K562 (cell line): ENCODE measurements at regions not wholly inside any gene's neighbourhood (a gene's known extent, or its start where the extent isn't known, plus 50 kb on each side); places are given as distances from the start of the nearest gene placed in this dataset.

Source experiments
- ATAC-seq: fragments of 200-7000 bp; cut with Tn5 transposase; 3 replicates; pipeline ENCODE4 v1.9.1; 2020; ENCODE audit warnings: moderate library complexity
- BruUV-seq: library from RNA; stranded (reverse); fragments of 400-500 nt; replicated peaks from 2 replicates; lab custom pipeline; 2021; lab: Mats Ljungman, UMichigan
- CTCF ChIA-PET: fragments of 300-600 bp; formaldehyde crosslinking; extraction: SDS; loops from one replicate; lab custom pipeline; 2021; ENCODE audit warnings: low intra/inter-chr PET ratio; lab: Yijun Ruan, JAX
- POLR2A ChIA-PET: fragments of 300-600, 350-650 bp; sonication (Branson Sonifier 250); formaldehyde crosslinking; extraction: SDS; loops from one replicate; lab custom pipeline; 2021; ENCODE audit warnings: antibody characterized with exemption, inconsistent platforms; lab: Yijun Ruan, JAX
- DNase-seq, 4 experiments: peaks; one replicate each; pipeline versions ENCODE4 v3.0.0 to v3.0.0-alpha.2; 2011 to 2018; ENCODE audit warnings: low spot score in 3 of 4, mixed read lengths in 3 of 4; ENCODE audit errors: extremely low read depth in 1 of 4
- FAIRE-seq: peaks from 2 replicates; lab custom pipeline; 2011; peaks lifted over from hg19 to GRCh38; lab: Jason Lieb, UNC
- H2AFZ ChIP-seq: 2 replicates; pipeline ENCODE4 v1.6.0; 2011; ENCODE audit warnings: low read depth, low read length, control low read depth, inconsistent platforms
- H3K27ac ChIP-seq: fragments of 200-600 bp; 3 replicates; pipeline ENCODE4 v1.8.0; 2011; ENCODE audit warnings: low read depth, mild to moderate bottlenecking, control low read depth, inconsistent platforms, low read length, moderate library complexity, mixed read lengths; ENCODE audit errors: extremely low read depth
- H3K27me3 ChIP-seq, 2 experiments: fragments of 300-600 bp in 1 of 2; 2 replicates in 1 of 2; 3 replicates in 1 of 2; pipeline versions ENCODE4 v1.6.0 to v1.8.0; 2011; ENCODE audit warnings: inconsistent platforms in 2 of 2, low read length in 2 of 2, mild to moderate bottlenecking in 1 of 2, mixed read lengths in 1 of 2, moderate library complexity in 1 of 2; ENCODE audit not compliant: control insufficient read depth in 2 of 2, insufficient read depth in 2 of 2
- H3K36me3 ChIP-seq: fragments of 300-600 bp; 3 replicates; pipeline ENCODE4 v1.8.0; 2011; ENCODE audit warnings: mild to moderate bottlenecking, low read length, inconsistent platforms; ENCODE audit not compliant: control insufficient read depth, insufficient read depth
- H3K4me1 ChIP-seq, 2 experiments: fragments of 200-600 bp in 1 of 2; replicated peaks in 1 of 2; 2 replicates in 1 of 2; 3 replicates in 1 of 2; pipeline versions ENCODE4 v1.5.1 to v1.8.0; 2011; ENCODE audit warnings: inconsistent platforms in 2 of 2, low read length in 2 of 2, mild to moderate bottlenecking in 1 of 2, mixed read lengths in 1 of 2, moderate library complexity in 1 of 2; ENCODE audit not compliant: control insufficient read depth in 2 of 2, insufficient read depth in 2 of 2
- H3K4me2 ChIP-seq: 2 replicates; pipeline ENCODE4 v1.6.1; 2011; ENCODE audit warnings: low read length, control low read depth, inconsistent platforms, mixed read lengths; ENCODE audit not compliant: insufficient read depth
- H3K4me3 ChIP-seq: fragments of 200-600 bp; sonication (generic), shearing (Covaris generic); 2 replicates; pipeline ENCODE4 v1.5.1; 2016; ENCODE audit warnings: control low read depth, inconsistent platforms
- H3K79me2 ChIP-seq: fragments of 200-600 bp; 3 replicates; pipeline ENCODE4 v1.8.0; 2011; ENCODE audit warnings: low read length, inconsistent platforms; ENCODE audit not compliant: control insufficient read depth, insufficient read depth
- H3K9ac ChIP-seq, 2 experiments: 2 replicates each; pipeline versions ENCODE4 v1.6.0 to v1.6.1; 2011; ENCODE audit warnings: low read depth in 2 of 2, low read length in 2 of 2, control low read depth in 1 of 2, inconsistent platforms in 1 of 2, mild to moderate bottlenecking in 1 of 2, mixed read lengths in 1 of 2; ENCODE audit not compliant: insufficient read depth in 1 of 2
- H3K9me1 ChIP-seq: one replicate; pipeline ENCODE4 v1.6.0; 2011; ENCODE audit warnings: inconsistent platforms, mild to moderate bottlenecking, low read length, moderate library complexity; ENCODE audit not compliant: control insufficient read depth, insufficient read depth
- H3K9me3 ChIP-seq: replicated peaks from 2 replicates; pipeline ENCODE4 v1.5.1; 2011; ENCODE audit warnings: low read depth, low read length, inconsistent platforms; ENCODE audit not compliant: control insufficient read depth, insufficient read depth
- H4K20me1 ChIP-seq: replicated peaks from 2 replicates; pipeline ENCODE4 v1.6.1; 2011; ENCODE audit warnings: low read length, inconsistent platforms, mixed read lengths; ENCODE audit not compliant: control insufficient read depth, insufficient read depth
- AFF4 ChIP-seq: sonication (generic); formaldehyde crosslinking; IDR thresholded peaks from 2 replicates; pipeline ENCODE4 v1.8.0; 2023; ENCODE audit warnings: mild to moderate bottlenecking, missing genetic modification reagents
- CREB1 ChIP-seq, 2 experiments: sonication (generic) in 1 of 2; formaldehyde crosslinking in 1 of 2; IDR thresholded peaks; 2 replicates each; pipeline versions ENCODE4 v1.6.1 to v1.8.0; 2012 to 2022; ENCODE audit warnings: inconsistent platforms in 1 of 2, mild to moderate bottlenecking in 1 of 2, missing genetic modification reagents in 1 of 2, moderate library complexity in 1 of 2
- E2F3 ChIP-seq: fragments of 250-450 bp; sonication (Bioruptor Pico); IDR thresholded peaks from 2 replicates; pipeline ENCODE4 v1.4.0; 2020; ENCODE audit warnings: mild to moderate bottlenecking
- NFIX ChIP-seq: fragments of 250-450 bp; sonication (Bioruptor Pico); IDR thresholded peaks from 2 replicates; pipeline ENCODE4 v1.4.0; 2020; ENCODE audit warnings: low read depth, mild to moderate bottlenecking, moderate library complexity
- PBX2 ChIP-seq, 2 experiments: IDR thresholded peaks in 1 of 2; conservative IDR thresholded peaks in 1 of 2; 2 replicates each; pipeline ENCODE4 v1.6.1; 2016; ENCODE audit warnings: low read depth in 2 of 2, mild to moderate bottlenecking in 1 of 2, missing compliant biosample characterization in 1 of 2, missing genetic modification characterization in 1 of 2, moderate library complexity in 1 of 2
- PHB2 ChIP-seq: fragments of 450-650 bp; IDR thresholded peaks from 2 replicates; pipeline ENCODE4 v1.6.1; 2017; ENCODE audit warnings: low read depth
- PTTG1 ChIP-seq: fragments of 450-650 bp; IDR thresholded peaks from 2 replicates; pipeline ENCODE4 v1.6.1; 2016; ENCODE audit warnings: low read depth, mild to moderate bottlenecking, missing genetic modification characterization, missing compliant biosample characterization
- TSC22D4 ChIP-seq: fragments of 450-650 bp; IDR thresholded peaks from 2 replicates; pipeline ENCODE4 v1.6.1; 2016; ENCODE audit warnings: missing genetic modification characterization, missing biosample characterization, control low read depth
- ZKSCAN8 ChIP-seq: fragments of 200-800 bp; sonication (Bioruptor generic); IDR thresholded peaks from 2 replicates; pipeline ENCODE4 v1.6.1; 2016; ENCODE audit warnings: missing genetic modification characterization, missing compliant biosample characterization
- ZNF174 ChIP-seq: fragments of 250-450 bp; sonication (Bioruptor Pico); IDR thresholded peaks from 2 replicates; pipeline ENCODE4 v1.4.0; 2020; ENCODE audit warnings: mild to moderate bottlenecking
- WGBS: fragments of 100-300 bp; shearing (Covaris generic); methylation state at CpG from one replicate; pipeline ENCODE4 v1.1.6; 2016; ENCODE audit warnings: low coverage, mixed read lengths; ENCODE audit not compliant: insufficient coverage; ENCODE audit errors: missing lambda C conversion rate; 5-methylcytosine and 5-hydroxymethylcytosine counted together
- in situ Hi-C: fragments of 300-500 bp; cut with MboI; formaldehyde crosslinking; loops from 4 replicates; pipeline ENCODE4 v1.15.0; 2018; ENCODE audit warnings: inconsistent platforms, mixed read lengths
- intact Hi-C: fragments of 100-400 bp; cut with micrococcal nuclease; formaldehyde crosslinking; loops from 2 replicates; pipeline ENCODE4 v1.14.2; 2022

DNA sequence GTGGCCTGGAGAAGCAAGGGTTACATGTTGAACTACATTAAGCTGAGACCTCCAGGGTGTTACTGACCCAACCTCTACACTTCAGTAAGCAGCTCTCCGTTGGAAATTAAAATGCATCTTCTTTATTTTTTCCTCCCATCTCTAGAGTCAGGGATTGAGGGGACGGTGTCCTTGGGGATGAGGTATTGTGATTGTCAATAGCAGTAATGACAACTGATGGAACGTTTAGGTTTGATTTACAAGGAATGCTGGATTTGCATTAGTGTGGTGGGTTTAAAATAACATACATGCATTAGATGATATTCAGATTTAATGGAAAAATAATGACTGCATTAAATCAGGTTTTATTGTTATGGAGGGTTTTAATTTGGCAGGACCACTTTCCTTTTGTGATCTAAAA, 82.9 kb upstream of the NTRK2 start:
- ChIA-PET CTCF (no interaction called here), POLR2A (no interaction called here)
- Histone ChIP-seq H3K4me3 (no peak overlapping the region), H3K27ac (no peak overlapping the region), H3K9me3 (no peaks in the 10 kb centered on the region), H3K4me1 (no peaks in the 10 kb centered on the region), H3K9ac (no peak overlapping the region), H2AFZ (no peak overlapping the region)
- DNase-seq: no peak
- no TSS peak for BruUV-seq
- intact Hi-C loops: no loop called here
- TF ChIP-seq PHB2: no peak
- TF ChIP-seq PTTG1 (tag): no peak
- TF ChIP-seq NFIX (CRISPR knock-in tag): no peak
- TF ChIP-seq ZNF174 (CRISPR knock-in tag): no peak
- no peak for TF ChIP-seq ZKSCAN8 (CRISPR knock-in tag)
- TF ChIP-seq CREB1 (IDR thresholded peaks at IDR 0.05): no peak
- no peak for TF ChIP-seq CREB1 (CRISPR knock-in tag; IDR thresholded peaks at IDR 0.05)
- no peak for TF ChIP-seq TSC22D4 (tag)
- no peak for TF ChIP-seq E2F3
- TF ChIP-seq PBX2 (CRISPR knock-in tag; IDR thresholded peaks at IDR 0.05; ENCODE audit: low read depth): no peak
- TF ChIP-seq PBX2 (tag; conservative IDR thresholded peaks at IDR 0.05; ENCODE audit: low read depth): no peak
- TF ChIP-seq AFF4: no peak
- TF ChIP-seq, all 486 proteins: peak for 0
- no peak for FAIRE-seq
- no peaks in the 10 kb centered on the region for H3K9me1 ChIP-seq
- H3K36me3 ChIP-seq: no peaks in the 10 kb centered on the region
- no peaks in the 10 kb centered on the region for H4K20me1 ChIP-seq
- WGBS: 5% methylated on average over 3 of the region's 3 CpGs
- H3K4me2 ChIP-seq: no peak overlapping the region
- ATAC-seq: no peak
- in situ Hi-C loops: no loop called here
- H3K27me3 ChIP-seq: no peaks in the 10 kb centered on the region
- no peaks in the 10 kb centered on the region for H3K79me2 ChIP-seq
